Astrocyte (in vitro differentiated cells and primary cell): ENCODE measurements at regions not wholly inside any gene's neighbourhood (a gene's known extent, or its start where the extent isn't known, plus 50 kb on each side); places are given as distances from the start of the nearest gene placed in this dataset.

ENCODE experiments used
- DNase-seq: peaks from one replicate; pipeline ENCODE4 v3.0.0-alpha.2; 2010; ENCODE audit warnings: low read depth
- FAIRE-seq: peaks from 2 replicates; lab custom pipeline; 2011; peaks lifted over from hg19 to GRCh38; lab: Jason Lieb, UNC
- H2AFZ ChIP-seq: 2 replicates; pipeline ENCODE4 v1.6.0; 2012; ENCODE audit warnings: low read depth, low read length, inconsistent platforms
- H3K27ac ChIP-seq: 2 replicates; pipeline ENCODE4 v1.5.1; 2011; ENCODE audit warnings: low read depth, low read length, inconsistent platforms
- H3K27me3 ChIP-seq: 2 replicates; pipeline ENCODE4 v1.6.0; 2011; ENCODE audit warnings: low read length, inconsistent platforms; ENCODE audit not compliant: insufficient read depth
- H3K36me3 ChIP-seq: 2 replicates; pipeline ENCODE4 v1.5.1; 2011; ENCODE audit warnings: low read length, inconsistent platforms; ENCODE audit not compliant: insufficient read depth
- H3K4me1 ChIP-seq: 2 replicates; pipeline ENCODE4 v1.5.1; 2011; ENCODE audit warnings: low read length, inconsistent platforms; ENCODE audit not compliant: insufficient read depth
- H3K4me2 ChIP-seq: 2 replicates; pipeline ENCODE4 v1.6.0; 2012; ENCODE audit warnings: low read length, inconsistent platforms
- H3K4me3 ChIP-seq: 2 replicates; pipeline ENCODE4 v1.5.1; 2011; ENCODE audit warnings: low read depth, mild to moderate bottlenecking, low read length, inconsistent platforms; ENCODE audit not compliant: insufficient read depth
- H3K79me2 ChIP-seq: 2 replicates; pipeline ENCODE4 v1.6.0; 2012; ENCODE audit warnings: mild to moderate bottlenecking, low read length, inconsistent platforms; ENCODE audit not compliant: insufficient read depth
- H3K9ac ChIP-seq: 2 replicates; pipeline ENCODE4 v1.6.0; 2012; ENCODE audit warnings: mild to moderate bottlenecking, low read length, inconsistent platforms
- H3K9me3 ChIP-seq: 2 replicates; pipeline ENCODE4 v1.5.1; 2012; ENCODE audit warnings: low read depth, mild to moderate bottlenecking, low read length, inconsistent platforms; ENCODE audit not compliant: insufficient read depth
- H4K20me1 ChIP-seq: 2 replicates; pipeline ENCODE4 v1.6.0; 2012; ENCODE audit warnings: low read length, inconsistent platforms; ENCODE audit not compliant: insufficient read depth
- H3K27ac Mint-ChIP-seq: one replicate; pipeline ENCODE4 v1.8.0; 2021; ENCODE audit warnings: mild to moderate bottlenecking, mixed read lengths; ENCODE audit not compliant: unreplicated experiment
- H3K27me3 Mint-ChIP-seq: one replicate; pipeline ENCODE4 v1.8.0; 2021; ENCODE audit warnings: low read depth, mixed read lengths; ENCODE audit not compliant: unreplicated experiment
- H3K36me3 Mint-ChIP-seq: one replicate; pipeline ENCODE4 v1.8.0; 2021; ENCODE audit warnings: low read depth, mixed read lengths; ENCODE audit not compliant: unreplicated experiment
- H3K4me1 Mint-ChIP-seq: one replicate; pipeline ENCODE4 v1.8.0; 2021; ENCODE audit warnings: low read depth, mixed read lengths; ENCODE audit not compliant: unreplicated experiment
- H3K4me3 Mint-ChIP-seq: one replicate; pipeline ENCODE4 v1.8.0; 2021; ENCODE audit warnings: mild to moderate bottlenecking, moderate library complexity, mixed read lengths; ENCODE audit not compliant: unreplicated experiment
- H3K9me3 Mint-ChIP-seq: one replicate; pipeline ENCODE4 v1.8.0; 2021; ENCODE audit warnings: mild to moderate bottlenecking, mixed read lengths; ENCODE audit not compliant: unreplicated experiment
- CTCF ChIP-seq: IDR thresholded peaks from 2 replicates; pipeline ENCODE4 v1.5.1; 2011; ENCODE audit warnings: low read depth, mild to moderate bottlenecking, inconsistent platforms, low read length, moderate library complexity; ENCODE audit not compliant: insufficient read depth
- EZH2 ChIP-seq: IDR thresholded peaks from 2 replicates; pipeline ENCODE4 v1.6.1; 2012; ENCODE audit warnings: mild to moderate bottlenecking, low read length, inconsistent platforms; ENCODE audit not compliant: insufficient read depth

- no peak for TF ChIP-seq EZH2
- TF ChIP-seq CTCF: no peak
- FAIRE-seq: no peak
- Mint-ChIP-seq H3K36me3 (no peaks in the 10 kb centered on the region), H3K27me3 (peaks cover 10% of the 10 kb centered on the region), H3K4me1 (no peaks in the 10 kb centered on the region), H3K27ac (no peak overlapping the region), H3K4me3 (no peak overlapping the region), H3K9me3 (peaks cover 4% of the 10 kb centered on the region)
- Histone ChIP-seq H3K27me3 (no peaks in the 10 kb centered on the region), H3K36me3 (no peaks in the 10 kb centered on the region), H3K4me3 (no peak overlapping the region), H3K9ac (no peak overlapping the region), H3K79me2 (no peaks in the 10 kb centered on the region), H3K4me1 (no peaks in the 10 kb centered on the region), H3K4me2 (no peak overlapping the region), H3K9me3 (no peaks in the 10 kb centered on the region), H2AFZ (no peak overlapping the region), H4K20me1 (no peaks in the 10 kb centered on the region), H3K27ac (no peak overlapping the region)
- no peak for DNase-seq
Observed at GRCh38 chr1:56339093-56339492, 240.3 kb downstream of the PLPP3 start.

DNA sequence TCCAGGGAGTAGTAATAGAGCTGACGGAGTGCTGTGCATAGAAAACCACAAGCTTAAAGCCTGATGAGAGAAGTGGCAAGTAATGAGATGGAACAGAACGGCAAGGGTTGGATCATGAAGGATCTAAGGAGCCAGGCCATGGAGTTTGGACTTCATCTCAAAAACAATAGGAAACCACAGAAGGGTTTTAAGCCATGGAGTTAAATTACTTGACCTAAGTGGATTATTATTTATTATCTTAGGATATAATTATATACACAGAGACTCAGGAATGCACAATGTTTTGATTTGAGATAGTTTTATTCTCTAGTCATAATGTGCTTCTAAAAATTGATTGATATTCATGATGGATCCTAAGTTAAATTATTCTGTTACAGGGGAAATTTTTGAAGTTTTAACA lies 242.4 kb downstream of the PLPP3 start:
- peaks cover 5% of the 10 kb centered on the region for H3K4me1 ChIP-seq
- H2AFZ ChIP-seq: no peak overlapping the region
- no peaks in the 10 kb centered on the region for H3K79me2 ChIP-seq
- Mint-ChIP-seq H3K27ac (no peak overlapping the region), H3K27me3 (peaks cover 10% of the 10 kb centered on the region), H3K36me3 (no peaks in the 10 kb centered on the region), H3K4me3 (no peak overlapping the region), H3K4me1 (peaks cover 2% of the 10 kb centered on the region), H3K9me3 (peaks cover 4% of the 10 kb centered on the region)
- H3K9ac ChIP-seq: no peak overlapping the region
- no peaks in the 10 kb centered on the region for H3K36me3 ChIP-seq
- H3K27me3 ChIP-seq: no peaks in the 10 kb centered on the region
- no peak for FAIRE-seq
- DNase-seq: peak; percentile 16
- H3K4me2 ChIP-seq: no peak overlapping the region
- TF ChIP-seq CTCF: no peak
- no peak for TF ChIP-seq EZH2
- H3K4me3 ChIP-seq: no peak overlapping the region
- no peak overlapping the region for H3K27ac ChIP-seq
- no peaks in the 10 kb centered on the region for H3K9me3 ChIP-seq
- no peaks in the 10 kb centered on the region for H4K20me1 ChIP-seq

GRCh38 chr1:56335394-56335793 lies 244.0 kb downstream of the PLPP3 start:
- Mint-ChIP-seq H3K27ac (no peak overlapping the region), H3K4me1 (peaks cover 12% of the 10 kb centered on the region)
- FAIRE-seq: no peak

More at GRCh38 chr1:56335394-56335793, 244.0 kb downstream of the PLPP3 start:
- Histone ChIP-seq H3K36me3 (no peaks in the 10 kb centered on the region), H2AFZ (no peak overlapping the region), H3K27me3 (no peaks in the 10 kb centered on the region), H3K4me3 (no peak overlapping the region), H3K79me2 (no peaks in the 10 kb centered on the region), H3K4me2 (no peak overlapping the region), H4K20me1 (no peaks in the 10 kb centered on the region), H3K4me1 (peaks cover 15% of the 10 kb centered on the region), H3K9ac (no peak overlapping the region), H3K9me3 (no peaks in the 10 kb centered on the region), H3K27ac (no peak overlapping the region)
- Mint-ChIP-seq H3K4me3 (no peak overlapping the region), H3K36me3 (no peaks in the 10 kb centered on the region), H3K27me3 (peaks cover 10% of the 10 kb centered on the region), H3K9me3 (peaks cover 4% of the 10 kb centered on the region)
- DNase-seq: peak; percentile 16
- TF ChIP-seq CTCF: no peak
- no peak for TF ChIP-seq EZH2
